NT2/D1 (cell line): ENCODE measurements at regions not wholly inside any gene's neighbourhood (a gene's known extent, or its start where the extent isn't known, plus 50 kb on each side); places are given as distances from the start of the nearest gene placed in this dataset.

Source experiments
- DNase-seq: peaks from one replicate; pipeline ENCODE4 v3.0.0-alpha.2; 2011; ENCODE audit warnings: low read depth, low spot score
- H3K27me3 ChIP-seq: 2 replicates; pipeline ENCODE4 v1.6.0; 2011; ENCODE audit warnings: mild to moderate bottlenecking; ENCODE audit not compliant: insufficient read length, insufficient read depth
- H3K36me3 ChIP-seq: 2 replicates; pipeline ENCODE4 v1.6.1; 2011; ENCODE audit warnings: mild to moderate bottlenecking, low read length, mixed read lengths; ENCODE audit not compliant: insufficient read depth, insufficient read length
- H3K4me1 ChIP-seq: 2 replicates; pipeline ENCODE4 v1.5.1; 2011; ENCODE audit not compliant: insufficient read depth, insufficient read length
- H3K4me3 ChIP-seq: 2 replicates; pipeline ENCODE4 v1.5.1; 2011; ENCODE audit warnings: low read depth; ENCODE audit not compliant: insufficient read length
- H3K9ac ChIP-seq: 2 replicates; pipeline ENCODE4 v1.6.0; 2011; ENCODE audit warnings: low read depth; ENCODE audit not compliant: insufficient read length
- H3K9me3 ChIP-seq: 2 replicates; pipeline ENCODE4 v1.5.1; 2011; ENCODE audit warnings: mild to moderate bottlenecking, low read length; ENCODE audit not compliant: insufficient read depth
- SUZ12 ChIP-seq: IDR thresholded peaks from 2 replicates; pipeline ENCODE4 v1.6.1; 2011; ENCODE audit not compliant: insufficient read length, insufficient read depth; ENCODE audit errors: extremely low read depth
- YY1 ChIP-seq: IDR thresholded peaks from 2 replicates; pipeline ENCODE4 v1.6.1; 2011; ENCODE audit not compliant: insufficient read length, insufficient read depth
- ZNF274 ChIP-seq: IDR thresholded peaks from 2 replicates; pipeline ENCODE4 v1.6.1; 2011; ENCODE audit warnings: mild to moderate bottlenecking, low read depth, low read length

- no peaks in the 10 kb centered on the region for H3K9me3 ChIP-seq
Observed at GRCh38 chr7:20005081-20005480, 212.1 kb downstream of the MACC1 start.

GRCh38 chr7:19999681-20000080, 217.5 kb downstream of the MACC1 start:
- no peak overlapping the region for H3K4me3 ChIP-seq
- TF ChIP-seq SUZ12, result no peak
- no peak for TF ChIP-seq YY1
- TF ChIP-seq ZNF274, result no peak
- no peaks in the 10 kb centered on the region for H3K9me3 ChIP-seq
- H3K27me3 ChIP-seq, result no peaks in the 10 kb centered on the region
- H3K4me1 ChIP-seq, result no peaks in the 10 kb centered on the region
- no peak for DNase-seq
- peaks cover 4% of the 10 kb centered on the region for H3K36me3 ChIP-seq
- no peak overlapping the region for H3K9ac ChIP-seq

More at GRCh38 chr7:20005081-20005480, 212.1 kb downstream of the MACC1 start:
- H3K36me3 ChIP-seq, result peaks cover 9% of the 10 kb centered on the region
- DNase-seq, result no peak
- H3K9ac ChIP-seq, result no peak overlapping the region
- TF ChIP-seq SUZ12 (no peak), YY1 (no peak), ZNF274 (no peak)
- H3K4me1 ChIP-seq, result no peaks in the 10 kb centered on the region
- H3K4me3 ChIP-seq, result no peak overlapping the region
- no peaks in the 10 kb centered on the region for H3K27me3 ChIP-seq

- no peaks in the 10 kb centered on the region for H3K27me3 ChIP-seq
- H3K4me3 ChIP-seq, result no peak overlapping the region
- TF ChIP-seq ZNF274, result no peak
- TF ChIP-seq SUZ12, result no peak
- TF ChIP-seq YY1, result no peak
- DNase-seq, result no peak
- no peaks in the 10 kb centered on the region for H3K9me3 ChIP-seq
- no peaks in the 10 kb centered on the region for H3K4me1 ChIP-seq
- H3K9ac ChIP-seq, result no peak overlapping the region
- no peaks in the 10 kb centered on the region for H3K36me3 ChIP-seq
Observed at GRCh38 chr7:19991936-19992335, 218.5 kb upstream of the TMEM196 start.

GRCh38 chr7:19989906-19990305, 216.5 kb upstream of the TMEM196 start:
- TF ChIP-seq YY1 (no peak), SUZ12 (no peak), ZNF274 (no peak)

GRCh38 chr7:19988860-19989259, 215.4 kb upstream of the TMEM196 start:
- Histone ChIP-seq H3K36me3 (peaks cover 6% of the 10 kb centered on the region), H3K4me1 (no peaks in the 10 kb centered on the region), H3K9ac (no peak overlapping the region), H3K4me3 (no peak overlapping the region), H3K9me3 (no peaks in the 10 kb centered on the region; the same call in 1 of the 2 replicates), H3K27me3 (no peaks in the 10 kb centered on the region)
- DNase-seq, result no peak
- TF ChIP-seq ZNF274 (no peak), YY1 (no peak), SUZ12 (no peak)

More at GRCh38 chr7:19989906-19990305, 216.5 kb upstream of the TMEM196 start:
- no peaks in the 10 kb centered on the region for H3K9me3 ChIP-seq
- no peak overlapping the region for H3K4me3 ChIP-seq
- no peak overlapping the region for H3K9ac ChIP-seq
- no peaks in the 10 kb centered on the region for H3K36me3 ChIP-seq
- H3K27me3 ChIP-seq, result no peaks in the 10 kb centered on the region
- H3K4me1 ChIP-seq, result no peaks in the 10 kb centered on the region
- DNase-seq, result no peak

- no peaks in the 10 kb centered on the region for H3K4me1 ChIP-seq
- no peak overlapping the region for H3K4me3 ChIP-seq
- DNase-seq, result no peak
- H3K36me3 ChIP-seq, result peaks cover 10% of the 10 kb centered on the region
- H3K9ac ChIP-seq, result no peak overlapping the region
- H3K27me3 ChIP-seq, result no peaks in the 10 kb centered on the region
- TF ChIP-seq ZNF274, result no peak
- no peak for TF ChIP-seq YY1
- no peak for TF ChIP-seq SUZ12
- H3K9me3 ChIP-seq, result peaks cover 4% of the 10 kb centered on the region; the same call in 1 of the 2 replicates
Observed at GRCh38 chr7:19984231-19984632, 210.8 kb upstream of the TMEM196 start.

GRCh38 chr7:19982841-19983835, 209.7 kb upstream of the TMEM196 start:
- no peak for TF ChIP-seq SUZ12
- H3K36me3 ChIP-seq, result peaks cover 10% of the 10 kb centered on the region
- no peaks in the 10 kb centered on the region for H3K4me1 ChIP-seq
- H3K4me3 ChIP-seq, result no peak overlapping the region
- DNase-seq, result peak; percentile 54
- H3K27me3 ChIP-seq, result no peaks in the 10 kb centered on the region
- H3K9me3 ChIP-seq, result peaks cover 4% of the 10 kb centered on the region; the same call in 1 of the 2 replicates
- H3K9ac ChIP-seq, result no peak overlapping the region
